Breast epithelium (tissue), 3 donors: ENCODE measurements at regions not wholly inside any gene's neighbourhood (a gene's known extent, or its start where the extent isn't known, plus 50 kb on each side); places are given as distances from the start of the nearest gene placed in this dataset.

Source experiments
- CTCF ChIP-seq, 3 donors: fragments of 450-650 bp; IDR thresholded peaks; one replicate each; pipeline ENCODE4 v1.5.1; 2016 to 2017; ENCODE audit warnings: antibody characterized with exemption in 3 of 3, mild to moderate bottlenecking in 3 of 3, moderate library complexity in 3 of 3
- POLR2A ChIP-seq: fragments of 450-650 bp; IDR thresholded peaks from one replicate; pipeline ENCODE4 v1.6.1; 2016; ENCODE audit warnings: antibody characterized with exemption, mild to moderate bottlenecking, moderate library complexity

DNA sequence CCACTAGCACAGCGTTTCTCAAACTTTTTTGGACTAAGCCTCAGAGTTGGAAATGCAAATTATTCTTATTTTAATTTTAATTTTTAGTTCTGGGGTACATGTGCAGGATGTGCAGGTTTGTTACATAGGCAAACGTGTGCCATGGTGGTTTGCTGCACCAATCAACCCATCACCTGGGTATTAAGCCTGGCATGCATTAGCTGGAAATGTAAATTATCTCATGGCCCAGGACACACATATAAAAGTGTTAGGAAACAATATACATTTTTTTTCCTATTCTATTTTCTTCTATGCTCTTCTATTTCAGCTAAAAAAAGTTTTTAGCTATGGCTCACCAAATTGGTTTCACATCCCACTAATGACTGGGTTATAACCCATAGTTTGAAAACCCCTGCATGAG is 73.3 kb upstream of the LRIG1 start:
- TF ChIP-seq CTCF (IDR thresholded peaks at IDR 0.05): no peak
- no peak for TF ChIP-seq POLR2A
